Endothelial cell (in vitro differentiated cells): ENCODE measurements at regions not wholly inside any gene's neighbourhood (a gene's known extent, or its start where the extent isn't known, plus 50 kb on each side); places are given as distances from the start of the nearest gene placed in this dataset.
"Not testable (repeated sequence)": the region's sequence is repeated elsewhere in the genome, so short reads cannot be mapped to it uniquely, and the experiment has no call there.

Source experiments
- DNase-seq: peaks from one replicate; pipeline ENCODE4 v3.0.0; 2021; ENCODE audit warnings: low spot score
- H3K27ac Mint-ChIP-seq: one replicate; pipeline ENCODE4 v1.8.0; 2021; ENCODE audit warnings: mixed read lengths, inconsistent platforms; ENCODE audit not compliant: unreplicated experiment
- H3K27me3 Mint-ChIP-seq: one replicate; pipeline ENCODE4 v1.8.0; 2021; ENCODE audit warnings: mild to moderate bottlenecking, moderate library complexity, mixed read lengths, inconsistent platforms; ENCODE audit not compliant: unreplicated experiment
- H3K36me3 Mint-ChIP-seq: one replicate; pipeline ENCODE4 v1.8.0; 2021; ENCODE audit warnings: mild to moderate bottlenecking, low read depth, mixed read lengths, inconsistent platforms; ENCODE audit not compliant: unreplicated experiment
- H3K4me1 Mint-ChIP-seq: one replicate; pipeline ENCODE4 v1.8.0; 2021; ENCODE audit warnings: mild to moderate bottlenecking, mixed read lengths, inconsistent platforms; ENCODE audit not compliant: unreplicated experiment
- H3K4me3 Mint-ChIP-seq: one replicate; pipeline ENCODE4 v1.8.0; 2021; ENCODE audit warnings: mild to moderate bottlenecking, mixed read lengths, inconsistent platforms; ENCODE audit not compliant: unreplicated experiment
- H3K9me3 Mint-ChIP-seq: one replicate; pipeline ENCODE4 v1.8.0; 2021; ENCODE audit warnings: mixed read lengths, inconsistent platforms; ENCODE audit not compliant: unreplicated experiment
- TF ChIP-seq, protein P1 (sequence below): fragments of 200-600 bp; sonication (generic); IDR thresholded peaks from one replicate; pipeline ENCODE4 v1.5.0; 2021; ENCODE audit warnings: antibody characterized with exemption; ENCODE audit not compliant: unreplicated experiment

GRCh38 chr3:152147748-152148147 lies 121.0 kb upstream of the MBNL1 start:
- Mint-ChIP-seq H3K4me3 (no peak overlapping the region), H3K27ac (no peak overlapping the region), H3K36me3 (no peaks in the 10 kb centered on the region), H3K4me1 (no peaks in the 10 kb centered on the region), H3K27me3 (no peaks in the 10 kb centered on the region), H3K9me3 (no peaks in the 10 kb centered on the region)
- TF ChIP-seq, protein P1, sequence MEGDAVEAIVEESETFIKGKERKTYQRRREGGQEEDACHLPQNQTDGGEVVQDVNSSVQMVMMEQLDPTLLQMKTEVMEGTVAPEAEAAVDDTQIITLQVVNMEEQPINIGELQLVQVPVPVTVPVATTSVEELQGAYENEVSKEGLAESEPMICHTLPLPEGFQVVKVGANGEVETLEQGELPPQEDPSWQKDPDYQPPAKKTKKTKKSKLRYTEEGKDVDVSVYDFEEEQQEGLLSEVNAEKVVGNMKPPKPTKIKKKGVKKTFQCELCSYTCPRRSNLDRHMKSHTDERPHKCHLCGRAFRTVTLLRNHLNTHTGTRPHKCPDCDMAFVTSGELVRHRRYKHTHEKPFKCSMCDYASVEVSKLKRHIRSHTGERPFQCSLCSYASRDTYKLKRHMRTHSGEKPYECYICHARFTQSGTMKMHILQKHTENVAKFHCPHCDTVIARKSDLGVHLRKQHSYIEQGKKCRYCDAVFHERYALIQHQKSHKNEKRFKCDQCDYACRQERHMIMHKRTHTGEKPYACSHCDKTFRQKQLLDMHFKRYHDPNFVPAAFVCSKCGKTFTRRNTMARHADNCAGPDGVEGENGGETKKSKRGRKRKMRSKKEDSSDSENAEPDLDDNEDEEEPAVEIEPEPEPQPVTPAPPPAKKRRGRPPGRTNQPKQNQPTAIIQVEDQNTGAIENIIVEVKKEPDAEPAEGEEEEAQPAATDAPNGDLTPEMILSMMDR = no peak
- no peak for DNase-seq

- DNase-seq = no peak
Measured at GRCh38 chr3:152148579-152148978, 120.2 kb upstream of the MBNL1 start.

DNA sequence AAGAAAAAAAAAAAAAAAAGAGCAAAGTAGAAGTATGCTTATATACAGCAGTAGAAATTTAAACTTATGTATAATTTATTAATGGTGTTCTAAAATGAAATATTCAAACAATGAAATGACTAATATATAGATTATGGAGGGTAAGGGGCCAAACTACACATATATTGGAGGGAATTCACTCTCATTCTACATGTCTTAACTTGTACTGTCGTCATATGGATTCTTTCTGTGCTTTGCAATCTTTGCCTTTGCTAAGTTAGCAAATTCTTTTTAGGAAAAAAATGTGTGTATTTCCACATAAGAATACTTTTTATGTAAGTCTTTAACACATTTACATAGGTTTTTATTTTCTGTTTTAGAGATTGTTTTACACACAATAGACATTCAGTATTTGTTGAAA lies 118.9 kb upstream of the MBNL1 start:
- Mint-ChIP-seq H3K4me1 (no peaks in the 10 kb centered on the region), H3K27ac (no peak overlapping the region), H3K4me3 (no peak overlapping the region), H3K27me3 (no peaks in the 10 kb centered on the region), H3K9me3 (no peaks in the 10 kb centered on the region), H3K36me3 (no peaks in the 10 kb centered on the region)
- DNase-seq = no peak
- TF ChIP-seq, protein P1 = no peak

More at GRCh38 chr3:152148579-152148978, 120.2 kb upstream of the MBNL1 start:
- Mint-ChIP-seq H3K4me3 (no peak overlapping the region), H3K36me3 (no peaks in the 10 kb centered on the region), H3K4me1 (no peaks in the 10 kb centered on the region), H3K9me3 (no peaks in the 10 kb centered on the region), H3K27me3 (no peaks in the 10 kb centered on the region), H3K27ac (no peak overlapping the region)
- TF ChIP-seq, protein P1 = no peak

DNA sequence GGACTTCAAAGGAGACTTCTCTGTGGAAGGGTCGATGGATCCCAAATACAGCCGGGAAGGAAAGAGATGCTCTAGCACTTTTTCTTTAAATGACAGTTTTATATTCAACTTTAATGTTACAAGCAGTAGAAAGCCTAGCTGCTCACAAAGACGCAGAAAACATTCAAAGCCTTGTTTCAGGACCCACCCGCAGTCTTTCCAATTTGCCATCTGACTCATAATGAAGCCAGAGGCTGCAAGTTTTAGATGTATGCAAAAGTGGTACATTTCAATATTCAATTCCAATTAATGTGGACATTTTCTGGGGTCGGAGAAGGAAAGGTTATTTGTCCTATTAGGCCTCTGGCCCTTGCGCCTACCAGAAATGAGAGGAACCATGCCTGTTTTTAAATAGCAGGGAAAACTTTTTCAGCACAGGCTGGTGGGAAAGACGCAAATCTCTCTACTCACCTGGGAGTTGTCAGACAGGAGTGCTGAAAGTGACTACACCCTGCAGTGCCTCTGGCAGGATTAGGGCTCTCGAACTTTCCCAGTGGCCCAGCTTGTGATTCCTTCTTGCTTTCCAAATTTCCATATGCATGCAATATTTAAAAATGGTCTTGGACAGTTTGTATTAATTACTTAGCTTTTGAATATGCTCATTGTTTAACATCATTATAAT lies 117.4 kb upstream of the MBNL1 start:
- Mint-ChIP-seq H3K4me3 (no peak overlapping the region), H3K9me3 (no peaks in the 10 kb centered on the region), H3K4me1 (no peaks in the 10 kb centered on the region), H3K27ac (no peak overlapping the region), H3K36me3 (no peaks in the 10 kb centered on the region), H3K27me3 (no peaks in the 10 kb centered on the region)
- TF ChIP-seq, protein P1 = no peak
- DNase-seq = no peak

- not testable (repeated sequence) for H3K9me3 Mint-ChIP-seq, DNase-seq, H3K27ac Mint-ChIP-seq, H3K36me3 Mint-ChIP-seq, H3K4me3 Mint-ChIP-seq, H3K27me3 Mint-ChIP-seq, H3K4me1 Mint-ChIP-seq
Measured at GRCh38 chr3:152151877-152152765, 116.6 kb upstream of the MBNL1 start.

- not testable (repeated sequence) for H3K27ac Mint-ChIP-seq, H3K27me3 Mint-ChIP-seq, DNase-seq, H3K4me3 Mint-ChIP-seq, H3K9me3 Mint-ChIP-seq, H3K36me3 Mint-ChIP-seq, H3K4me1 Mint-ChIP-seq
Measured at GRCh38 chr3:152153115-152153514, 115.6 kb upstream of the MBNL1 start.
